ENCODE measurements at regions not wholly inside any gene's neighbourhood (a gene's known extent, or its start where the extent isn't known, plus 50 kb on each side); places are given as distances from the start of the nearest gene placed in this dataset.

GRCh38 chr5:107168086-107168485, 502.7 kb downstream of the EFNA5 start:
- intact Hi-C loops (cut with DNase I), result no loop called here
- DNase-seq, result no peak
- Histone ChIP-seq H3K36me3 (no peaks in the 10 kb centered on the region), H3K4me1 (no peaks in the 10 kb centered on the region), H3K27me3 (no peaks in the 10 kb centered on the region), H3K27ac (no peak overlapping the region), H3K4me3 (no peak overlapping the region), H3K9me3 (peaks cover 0 to 14% (median 6%) of the 10 kb centered on the region in 12 donors)
- TF ChIP-seq POLR2A (IDR thresholded peaks at IDR 0.05), result no peak
- TF ChIP-seq CTCF (IDR thresholded peaks at IDR 0.05), result no peak
- 61 to 74% (median 69%) methylated on average over 1 of the region's 1 CpG for WGBS, 4 donors
- no peak for ATAC-seq

GRCh38 chr5:107165296-107165695, 505.4 kb downstream of the EFNA5 start:
- Histone ChIP-seq H3K36me3 (no peaks in the 10 kb centered on the region), H3K27ac (no peak overlapping the region), H3K4me3 (no peak overlapping the region), H3K4me1 (no peaks in the 10 kb centered on the region), H3K27me3 (no peaks in the 10 kb centered on the region), H3K9me3 (peaks cover 0 to 7% (median 0%) of the 10 kb centered on the region in 12 donors)
- no peak for DNase-seq
- intact Hi-C loops (cut with DNase I), result no loop called here
- WGBS, 4 donors, result 42 to 70% (median 45%) methylated on average over 2 of the region's 2 CpGs
- TF ChIP-seq CTCF (IDR thresholded peaks at IDR 0.05) (no peak), POLR2A (IDR thresholded peaks at IDR 0.05) (no peak)
- ATAC-seq, result no peak

GRCh38 chr5:107157809-107158208, 512.9 kb downstream of the EFNA5 start:
- Histone ChIP-seq H3K27ac (no peak overlapping the region), H3K4me3 (no peak overlapping the region), H3K4me1 (no peaks in the 10 kb centered on the region), H3K9me3 (no peaks in the 10 kb centered on the region), H3K36me3 (no peaks in the 10 kb centered on the region), H3K27me3 (no peaks in the 10 kb centered on the region)
- TF ChIP-seq POLR2A (IDR thresholded peaks at IDR 0.05) (no peak), CTCF (IDR thresholded peaks at IDR 0.05) (no peak)
- no peak for ATAC-seq
- intact Hi-C loops (cut with DNase I), result no loop called here
- peak in 1 of 5 donors; percentile 15 for DNase-seq
- 93 to 100% (median 93%) methylated on average over 2 to 5 of the region's 5 CpGs for WGBS, 4 donors

GRCh38 chr5:107155707-107156106, 515.0 kb downstream of the EFNA5 start:
- Histone ChIP-seq H3K4me1 (no peaks in the 10 kb centered on the region), H3K27me3 (no peaks in the 10 kb centered on the region), H3K4me3 (no peak overlapping the region), H3K27ac (no peak overlapping the region), H3K36me3 (no peaks in the 10 kb centered on the region), H3K9me3 (no peaks in the 10 kb centered on the region)
- TF ChIP-seq POLR2A (IDR thresholded peaks at IDR 0.05), result no peak
- TF ChIP-seq CTCF (IDR thresholded peaks at IDR 0.05), result no peak
- 74 to 85% (median 79%) methylated on average over 4 of the region's 4 CpGs for WGBS, 4 donors
- intact Hi-C loops (cut with DNase I), result no loop called here
- no peak for ATAC-seq
- DNase-seq, result no peak
